HG03342 (cell line): ENCODE measurements at regions not wholly inside any gene's neighbourhood (a gene's known extent, or its start where the extent isn't known, plus 50 kb on each side); places are given as distances from the start of the nearest gene placed in this dataset.
A peak's percentile ranks its signal among the peaks of the same experiment; 100 is the strongest.

Experiments
- ATAC-seq: cut with Tn5 transposase; IDR thresholded peaks from one replicate; pipeline ENCODE4 v1.9.1; 2021; ENCODE audit warnings: mild to moderate bottlenecking, moderate library complexity; ENCODE audit not compliant: unreplicated experiment

DNA sequence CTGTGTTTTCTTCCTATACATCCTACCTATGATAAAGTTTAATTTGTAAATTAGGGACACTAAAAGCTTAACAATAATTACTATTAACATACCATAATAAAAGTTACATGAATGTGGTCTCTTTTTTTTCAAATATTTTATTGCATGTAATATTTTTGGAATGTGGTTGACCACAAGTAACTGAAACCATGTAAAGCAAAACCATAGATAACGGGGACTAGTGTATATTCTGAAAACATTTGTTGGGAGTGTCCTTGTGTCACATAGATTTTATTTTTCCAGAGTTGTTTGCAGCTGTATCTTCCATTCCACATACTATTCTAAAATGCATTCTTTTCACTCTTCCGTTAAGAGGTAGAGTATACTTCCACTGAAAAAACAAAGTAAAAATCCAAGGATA, 200.4 kb downstream of the KIF18A start:
- ATAC-seq: no peak

DNA sequence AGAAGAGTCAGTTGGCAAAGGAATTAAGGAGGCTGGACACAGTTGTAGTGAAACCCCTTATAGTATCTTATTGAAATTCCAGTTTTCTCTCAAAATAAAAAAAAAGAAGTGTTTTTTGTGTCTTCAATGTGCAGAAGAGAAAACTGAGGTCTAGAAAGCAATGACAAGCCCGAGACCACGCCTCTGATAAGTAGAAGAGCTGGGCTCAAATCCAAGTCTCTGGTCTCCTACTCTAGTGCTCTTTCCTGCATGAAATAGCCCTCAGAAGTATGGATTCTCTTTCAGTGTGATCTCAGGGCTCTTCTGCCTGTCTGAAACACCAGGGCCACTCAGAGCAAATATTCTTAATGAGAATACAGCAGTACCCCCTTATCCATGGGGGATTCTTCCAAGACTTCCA, 200.9 kb downstream of the KIF18A start:
- no peak for ATAC-seq

GRCh38 chr11:27904358-27905055, 203.4 kb downstream of the KIF18A start:
- ATAC-seq: no peak

GRCh38 chr11:27902981-27903624, 202.8 kb upstream of the BDNF start:
- no peak for ATAC-seq

DNA sequence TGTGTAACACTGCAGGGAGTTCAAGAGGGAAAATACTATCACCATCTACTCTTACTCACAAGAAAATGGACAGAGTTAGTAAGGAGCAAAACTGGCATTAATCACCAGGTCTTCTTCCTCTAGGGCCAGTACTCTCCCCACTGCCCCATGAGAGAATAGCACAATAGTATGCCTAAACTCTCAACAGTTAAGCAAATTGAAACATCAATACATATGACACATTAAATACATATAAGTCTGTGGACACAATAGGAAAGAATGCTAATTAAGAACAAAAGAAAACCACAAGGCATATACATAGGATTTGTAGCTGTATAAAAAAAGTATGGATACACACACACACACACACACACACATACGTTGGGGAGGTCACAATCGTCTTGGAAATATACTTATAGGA, 197.9 kb upstream of the BDNF start:
- ATAC-seq: no peak

DNA sequence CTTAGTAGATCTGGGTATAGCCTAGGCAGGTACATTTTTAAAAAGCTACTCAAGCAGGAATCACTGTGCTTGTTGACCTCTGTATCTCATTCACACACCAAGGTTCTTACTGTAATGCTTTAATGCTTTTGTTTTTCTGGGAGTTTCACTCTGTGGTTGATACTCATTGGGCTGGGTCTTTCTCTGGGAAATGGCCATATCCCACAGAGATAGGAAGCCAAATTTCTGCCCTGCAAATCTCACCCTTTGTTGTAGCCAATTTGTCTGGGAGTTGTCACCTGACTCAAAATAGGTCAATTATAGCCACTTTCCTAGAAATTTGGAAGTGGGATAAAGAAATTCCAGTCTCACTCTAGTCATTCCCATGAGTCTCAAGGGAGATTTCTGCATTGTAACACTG, 195.8 kb upstream of the BDNF start:
- no peak for ATAC-seq

DNA sequence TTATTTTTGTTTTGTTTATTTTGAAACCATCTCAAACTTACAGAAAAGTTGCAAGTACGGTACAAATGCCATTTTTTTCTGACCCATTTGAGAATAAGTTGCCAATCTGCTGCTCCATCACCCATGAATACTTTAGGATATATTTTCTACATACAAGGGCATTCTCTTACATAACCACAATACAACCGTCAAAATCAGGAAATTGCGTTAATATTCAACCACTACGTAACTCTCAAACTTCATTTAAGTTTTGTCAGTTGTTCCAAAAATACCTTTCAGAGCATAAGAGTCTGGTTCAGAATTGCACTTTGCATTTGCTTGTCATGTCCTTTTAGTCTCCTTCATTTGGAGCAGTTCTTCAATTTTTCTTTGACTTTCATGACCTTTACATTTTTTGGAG, 194.3 kb upstream of the BDNF start:
- ATAC-seq: no peak

DNA sequence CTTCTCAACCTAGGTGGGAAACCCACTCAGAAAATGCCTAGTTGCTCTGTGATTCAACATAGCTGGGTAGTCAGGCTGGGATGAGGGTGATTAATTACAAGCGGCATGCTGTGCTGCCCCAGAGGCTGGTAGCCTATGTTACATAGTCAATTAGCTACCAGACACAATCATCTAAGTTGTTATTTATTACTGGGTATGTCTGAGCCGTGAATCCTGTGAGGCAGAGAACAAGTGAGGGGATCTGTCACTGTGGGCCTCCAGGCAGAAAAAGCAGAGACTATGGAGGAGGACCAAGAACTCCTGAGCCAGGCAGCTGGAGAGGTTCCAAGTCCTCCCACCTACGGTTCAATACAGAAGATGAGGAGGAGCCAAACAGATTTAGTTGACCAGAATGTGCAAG, 186.6 kb upstream of the BDNF start:
- no peak for ATAC-seq

GRCh38 chr11:27882066-27882697, 181.9 kb upstream of the BDNF start:
- ATAC-seq: peak; percentile 58

- ATAC-seq: no peak
These were observed 175.8 kb upstream of the BDNF start for GRCh38 chr11:27875831-27876775.

GRCh38 chr11:27874998-27875830, 175.0 kb upstream of the BDNF start:
- no peak for ATAC-seq

DNA sequence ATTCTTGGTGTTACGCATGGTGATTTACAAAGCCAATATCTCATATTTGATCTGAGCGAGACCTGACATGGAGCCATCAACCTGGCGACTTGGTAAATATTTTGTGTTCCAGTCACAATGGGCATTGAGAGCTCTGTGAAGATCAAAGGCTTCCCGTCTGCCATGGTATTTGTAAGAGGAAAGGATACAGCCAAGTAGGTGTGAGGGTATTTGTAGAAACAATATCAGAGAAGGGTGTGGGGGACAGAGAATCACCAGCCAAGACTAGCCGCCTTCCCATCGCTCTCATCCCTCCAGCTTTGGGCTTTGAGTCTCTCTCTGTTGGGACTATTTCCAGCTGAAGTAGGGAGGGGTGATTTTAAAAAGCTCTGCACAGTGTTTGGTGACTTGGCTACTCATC, 173.4 kb upstream of the BDNF start:
- ATAC-seq: no peak

GRCh38 chr11:27871056-27871455, 170.8 kb upstream of the BDNF start:
- ATAC-seq: no peak

DNA sequence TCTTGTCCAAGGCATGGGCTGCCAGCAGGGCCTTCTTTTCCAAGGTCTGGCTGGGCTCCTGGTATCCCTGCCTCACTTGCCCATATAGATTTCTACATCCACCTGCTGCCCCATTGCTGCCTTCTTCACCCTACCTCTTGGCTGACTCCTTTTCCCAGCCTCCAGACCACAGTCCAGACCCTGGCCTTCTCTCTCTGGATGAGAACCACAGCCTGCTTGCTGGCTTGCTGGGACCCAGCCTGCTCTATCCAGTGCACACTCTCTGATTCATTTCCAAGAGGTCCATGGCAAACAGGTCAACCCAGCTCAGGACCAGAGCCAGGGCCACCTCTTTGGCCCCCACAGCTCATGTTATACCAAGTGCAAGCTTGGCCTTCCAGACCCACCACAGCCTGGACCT, 169.4 kb upstream of the BDNF start:
- no peak for ATAC-seq

DNA sequence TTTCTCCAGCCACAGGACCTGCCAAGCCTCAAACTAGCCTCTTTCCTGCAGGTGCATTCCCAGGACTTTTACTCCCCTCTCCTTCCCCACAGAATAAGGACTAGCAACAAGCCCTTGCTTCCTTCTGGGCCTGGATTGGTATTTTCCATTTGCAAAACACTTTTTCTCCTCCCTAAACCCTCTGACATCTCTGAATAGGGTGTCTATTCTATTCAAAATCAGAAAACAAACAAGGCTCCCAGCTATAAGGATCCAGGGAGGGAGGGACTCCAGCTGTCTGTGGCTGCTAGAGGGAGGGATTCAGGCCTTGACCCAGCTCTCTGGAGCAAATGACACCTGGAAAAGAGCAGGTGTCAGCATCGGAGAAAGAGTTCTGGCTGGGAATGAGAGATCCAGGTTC, 168.5 kb upstream of the BDNF start:
- ATAC-seq: no peak

- no peak for ATAC-seq
These were observed 168.0 kb upstream of the BDNF start for GRCh38 chr11:27868226-27868625.

GRCh38 chr11:27865105-27865504, 164.8 kb upstream of the BDNF start:
- ATAC-seq: no peak

GRCh38 chr11:27864611-27865010, 164.4 kb upstream of the BDNF start:
- ATAC-seq: no peak

GRCh38 chr11:27864091-27864491, 163.8 kb upstream of the BDNF start:
- ATAC-seq: no peak

DNA sequence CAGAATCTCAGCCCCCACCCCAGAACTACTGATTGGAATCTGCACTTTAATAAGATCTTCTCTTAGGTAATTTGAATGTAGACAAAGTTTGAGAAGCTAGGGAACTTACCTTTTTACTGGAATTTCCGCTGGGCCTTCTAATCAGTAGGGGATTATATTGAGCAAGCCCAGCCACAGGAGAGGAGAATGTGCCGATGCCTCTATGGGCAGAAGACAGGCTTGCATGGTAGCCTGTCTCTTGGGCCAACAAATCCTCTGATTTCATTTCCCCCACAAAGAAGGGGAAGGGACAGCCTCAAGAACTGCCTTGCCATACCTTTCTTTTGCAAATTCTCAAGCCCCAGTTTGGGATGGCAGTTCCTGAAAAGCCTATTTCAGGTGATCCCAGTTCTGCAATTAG, 163.4 kb upstream of the BDNF start:
- ATAC-seq: no peak
